OCI-LY1 (cell line): ENCODE measurements at regions not wholly inside any gene's neighbourhood (a gene's known extent, or its start where the extent isn't known, plus 50 kb on each side); places are given as distances from the start of the nearest gene placed in this dataset.
"Not testable (repeated sequence)": the region's sequence is repeated elsewhere in the genome, so short reads cannot be mapped to it uniquely, and the experiment has no call there.

Experiments used
- H2AFZ ChIP-seq: fragments of 200-600 bp; sonication (generic), shearing (Covaris generic); 2 replicates; pipeline ENCODE4 v1.6.0; 2014; ENCODE audit warnings: antibody characterized with exemption, mild to moderate bottlenecking, low read length
- H3F3A ChIP-seq: fragments of 200-600 bp; sonication (generic), shearing (Covaris generic); 2 replicates; pipeline ENCODE4 v1.6.0; 2014; ENCODE audit warnings: mild to moderate bottlenecking, antibody characterized with exemption, low read length, moderate library complexity; ENCODE audit not compliant: insufficient read depth
- H3K27ac ChIP-seq: fragments of 200-600 bp; sonication (generic); 2 replicates; pipeline ENCODE4 v1.5.1; 2014; ENCODE audit warnings: low read length, mixed run types, mild to moderate bottlenecking, low read depth; ENCODE audit not compliant: poor library complexity, severe bottlenecking
- H3K27me3 ChIP-seq: fragments of 200-600 bp; sonication (generic); 2 replicates; pipeline ENCODE4 v1.6.0; 2014; ENCODE audit warnings: antibody characterized with exemption, mild to moderate bottlenecking, low read length, moderate library complexity; ENCODE audit not compliant: insufficient read depth
- H3K36me3 ChIP-seq: fragments of 200-600 bp; sonication (generic); 2 replicates; pipeline ENCODE4 v1.6.1; 2014; ENCODE audit warnings: mild to moderate bottlenecking, antibody characterized with exemption, low read length, moderate library complexity, mixed read lengths; ENCODE audit not compliant: insufficient read depth
- H3K4me1 ChIP-seq: fragments of 200-600 bp; sonication (generic); 2 replicates; pipeline ENCODE4 v1.5.1; 2014; ENCODE audit warnings: mild to moderate bottlenecking, low read length, moderate library complexity; ENCODE audit not compliant: insufficient read depth, severe bottlenecking
- H3K4me2 ChIP-seq: fragments of 200-600 bp; sonication (generic), shearing (Covaris generic); 2 replicates; pipeline ENCODE4 v1.6.1; 2014; ENCODE audit warnings: low read length
- H3K4me3 ChIP-seq: fragments of 200-600 bp; sonication (generic); 2 replicates; pipeline ENCODE4 v1.5.1; 2014; ENCODE audit warnings: low read length, low read depth, mild to moderate bottlenecking, mixed read lengths; ENCODE audit not compliant: poor library complexity, severe bottlenecking
- H3K79me2 ChIP-seq: fragments of 200-600 bp; shearing (Covaris generic); 2 replicates; pipeline ENCODE4 v1.6.1; 2016; ENCODE audit warnings: mixed run types, low read length, mixed read lengths; ENCODE audit not compliant: insufficient read depth
- H3K9ac ChIP-seq: fragments of 200-600 bp; sonication (generic), shearing (Covaris generic); 2 replicates; pipeline ENCODE4 v1.6.1; 2014; ENCODE audit warnings: mild to moderate bottlenecking, low read length, mixed read lengths
- H3K9me2 ChIP-seq: fragments of 200-600 bp; sonication (generic), shearing (Covaris generic); 2 replicates; pipeline ENCODE4 v1.6.1; 2014; ENCODE audit warnings: low read depth, mild to moderate bottlenecking, low read length, mixed read lengths
- H3K9me3 ChIP-seq: fragments of 200-600 bp; shearing (Covaris generic); 2 replicates; pipeline ENCODE4 v1.6.1; 2014; ENCODE audit warnings: low read length, mixed read lengths
- H4K20me1 ChIP-seq: fragments of 200-600 bp; sonication (generic), shearing (Covaris generic); 2 replicates; pipeline ENCODE4 v1.6.0; 2016; ENCODE audit warnings: mild to moderate bottlenecking, low read length; ENCODE audit not compliant: insufficient read depth
- EZH2 ChIP-seq: fragments of 200-600 bp; sonication (generic), shearing (Covaris generic); IDR thresholded peaks from 2 replicates; pipeline ENCODE4 v1.8.0; 2017; ENCODE audit warnings: borderline replicate concordance, mixed run types, mild to moderate bottlenecking, antibody characterized with exemption, low read length, moderate library complexity, mixed read lengths
- TF ChIP-seq, protein P1 (sequence below): fragments of 200-600 bp; sonication (generic), shearing (Covaris generic); IDR thresholded peaks from 2 replicates; pipeline ENCODE4 v1.5.1; 2017; ENCODE audit warnings: mild to moderate bottlenecking, antibody characterized with exemption, low read length, moderate library complexity, mixed read lengths

DNA sequence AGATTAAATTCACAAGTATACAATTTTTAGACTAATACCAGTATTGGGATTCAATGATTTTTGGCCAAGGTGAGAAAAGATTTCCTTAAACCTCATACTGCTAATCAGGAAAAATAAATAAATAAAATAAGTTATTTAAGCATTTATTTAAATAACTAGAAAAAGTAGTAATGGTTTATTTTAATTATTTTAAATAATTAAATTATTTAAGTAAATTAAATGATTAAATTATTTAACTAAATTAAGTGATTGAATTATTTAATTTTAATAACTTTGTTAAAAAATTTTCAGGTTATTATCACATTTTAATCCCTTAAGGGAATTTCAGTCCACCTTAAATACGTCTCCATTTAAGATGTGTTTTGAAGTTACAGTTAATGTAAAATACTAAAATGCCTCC lies 1831.5 kb upstream of the MIR17HG start:
- Histone ChIP-seq H3K36me3 (no peaks in the 10 kb centered on the region), H3K4me3 (no peak overlapping the region), H3K4me2 (no peak overlapping the region), H3K9ac (no peak overlapping the region), H3K79me2 (no peaks in the 10 kb centered on the region), H3K27me3 (no peaks in the 10 kb centered on the region), H3K27ac (no peak overlapping the region), H3F3A (no peaks in the 10 kb centered on the region), H4K20me1 (no peaks in the 10 kb centered on the region), H3K4me1 (no peaks in the 10 kb centered on the region), H2AFZ (no peak overlapping the region), H3K9me3 (no peaks in the 10 kb centered on the region), H3K9me2 (no peaks in the 10 kb centered on the region)
- no peak for TF ChIP-seq EZH2
- TF ChIP-seq, protein P1, sequence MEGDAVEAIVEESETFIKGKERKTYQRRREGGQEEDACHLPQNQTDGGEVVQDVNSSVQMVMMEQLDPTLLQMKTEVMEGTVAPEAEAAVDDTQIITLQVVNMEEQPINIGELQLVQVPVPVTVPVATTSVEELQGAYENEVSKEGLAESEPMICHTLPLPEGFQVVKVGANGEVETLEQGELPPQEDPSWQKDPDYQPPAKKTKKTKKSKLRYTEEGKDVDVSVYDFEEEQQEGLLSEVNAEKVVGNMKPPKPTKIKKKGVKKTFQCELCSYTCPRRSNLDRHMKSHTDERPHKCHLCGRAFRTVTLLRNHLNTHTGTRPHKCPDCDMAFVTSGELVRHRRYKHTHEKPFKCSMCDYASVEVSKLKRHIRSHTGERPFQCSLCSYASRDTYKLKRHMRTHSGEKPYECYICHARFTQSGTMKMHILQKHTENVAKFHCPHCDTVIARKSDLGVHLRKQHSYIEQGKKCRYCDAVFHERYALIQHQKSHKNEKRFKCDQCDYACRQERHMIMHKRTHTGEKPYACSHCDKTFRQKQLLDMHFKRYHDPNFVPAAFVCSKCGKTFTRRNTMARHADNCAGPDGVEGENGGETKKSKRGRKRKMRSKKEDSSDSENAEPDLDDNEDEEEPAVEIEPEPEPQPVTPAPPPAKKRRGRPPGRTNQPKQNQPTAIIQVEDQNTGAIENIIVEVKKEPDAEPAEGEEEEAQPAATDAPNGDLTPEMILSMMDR: no peak

DNA sequence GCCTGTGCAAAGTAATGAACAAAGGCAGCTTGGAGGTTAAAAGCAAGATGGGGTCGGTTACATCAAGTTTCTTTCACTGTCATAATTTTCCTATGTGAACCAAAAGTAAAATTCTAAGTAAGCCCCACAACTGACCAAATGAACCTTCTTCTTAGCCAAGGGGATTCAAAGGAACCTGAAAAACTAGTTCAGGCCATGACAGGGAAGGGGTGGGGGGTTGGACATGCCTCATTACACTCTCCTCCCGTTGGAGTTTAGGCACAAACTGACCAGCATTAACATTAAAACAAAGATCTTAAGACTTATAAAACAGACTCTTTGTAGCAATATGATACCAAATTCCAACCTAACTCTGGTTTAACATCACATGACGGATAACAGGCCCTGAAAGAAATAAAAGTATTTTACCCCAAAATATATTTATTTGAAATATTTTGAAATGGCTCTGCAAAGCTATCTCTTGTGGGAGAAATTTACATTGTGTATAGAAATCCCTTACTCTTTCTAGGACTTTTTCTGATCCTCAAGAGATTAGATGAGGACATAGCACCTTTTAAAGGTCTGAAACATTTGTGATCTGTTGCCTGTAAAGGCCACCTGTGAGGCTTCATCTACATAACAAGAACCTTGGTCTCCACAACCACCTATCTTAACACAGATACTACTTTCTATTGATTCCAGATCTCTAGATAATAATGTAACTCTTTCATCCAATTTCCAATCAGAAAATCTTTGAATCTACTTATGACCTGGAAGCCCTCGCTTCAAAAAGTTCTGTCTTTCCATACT lies 1829.0 kb upstream of the MIR17HG start:
- no peak overlapping the region for H3K4me2 ChIP-seq
- no peaks in the 10 kb centered on the region for H3K9me3 ChIP-seq
- TF ChIP-seq, protein P1: no peak
- no peak for TF ChIP-seq EZH2
- H3K9ac ChIP-seq: no peak overlapping the region
- no peaks in the 10 kb centered on the region for H3K9me2 ChIP-seq
- no peaks in the 10 kb centered on the region for H3K27me3 ChIP-seq
- no peaks in the 10 kb centered on the region for H3K36me3 ChIP-seq
- no peak overlapping the region for H3K4me3 ChIP-seq
- no peak overlapping the region for H3K27ac ChIP-seq
- H3K79me2 ChIP-seq: no peaks in the 10 kb centered on the region
- no peaks in the 10 kb centered on the region for H3K4me1 ChIP-seq
- no peak overlapping the region for H2AFZ ChIP-seq
- H4K20me1 ChIP-seq: no peaks in the 10 kb centered on the region
- no peaks in the 10 kb centered on the region for H3F3A ChIP-seq

DNA sequence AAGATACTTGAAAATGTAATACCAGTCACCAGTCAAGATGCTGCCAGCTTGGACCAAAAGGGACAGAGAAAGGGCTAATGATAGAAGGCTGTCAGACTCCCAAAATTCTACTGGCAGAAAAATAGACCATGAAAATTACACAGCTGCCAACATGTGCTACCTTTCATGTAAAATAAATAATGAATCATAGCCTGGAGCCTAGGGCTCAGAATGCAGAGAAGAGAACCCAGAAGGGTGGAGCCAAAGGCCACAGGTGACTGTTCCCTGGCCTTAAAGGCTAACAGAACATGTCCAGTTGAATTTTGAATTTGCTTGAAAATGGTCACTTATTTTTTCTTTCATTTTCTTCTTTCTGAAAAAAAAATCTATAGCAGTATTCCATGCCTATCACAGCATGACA lies 1827.0 kb upstream of the MIR17HG start:
- Histone ChIP-seq H3K27me3 (no peaks in the 10 kb centered on the region), H3K9ac (no peak overlapping the region), H3K4me2 (no peak overlapping the region), H2AFZ (no peak overlapping the region), H3K4me1 (no peaks in the 10 kb centered on the region), H3K4me3 (no peak overlapping the region), H3K27ac (no peak overlapping the region), H3K36me3 (no peaks in the 10 kb centered on the region), H3K79me2 (no peaks in the 10 kb centered on the region), H3K9me2 (no peaks in the 10 kb centered on the region), H4K20me1 (no peaks in the 10 kb centered on the region), H3F3A (no peaks in the 10 kb centered on the region), H3K9me3 (no peaks in the 10 kb centered on the region)
- TF ChIP-seq, protein P1: no peak
- no peak for TF ChIP-seq EZH2

DNA sequence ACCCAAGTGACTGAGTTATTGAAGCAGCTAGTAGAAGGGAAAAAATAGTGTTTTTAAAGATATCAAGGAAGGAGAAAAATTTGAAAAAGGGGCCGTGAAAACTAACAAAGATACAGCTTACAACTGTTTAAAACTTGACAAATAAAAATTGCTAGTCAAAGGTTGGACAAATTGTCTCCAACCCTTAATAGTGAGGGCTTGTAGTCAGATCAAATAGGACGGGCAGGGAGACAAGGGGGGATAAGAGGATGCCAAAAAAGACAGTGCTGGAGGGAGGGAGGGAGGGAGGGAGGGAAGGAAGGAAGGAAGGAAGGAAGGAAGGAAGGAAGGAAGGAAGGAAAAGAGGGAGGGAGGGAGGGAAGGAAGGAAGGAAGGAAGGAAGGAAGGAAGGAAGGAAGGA lies 1825.8 kb upstream of the MIR17HG start:
- H3K79me2 ChIP-seq, H3K4me2 ChIP-seq, H3F3A ChIP-seq, H3K9me3 ChIP-seq, H3K9me2 ChIP-seq, H3K36me3 ChIP-seq, H3K9ac ChIP-seq, H2AFZ ChIP-seq, H3K4me1 ChIP-seq, H3K4me3 ChIP-seq, H4K20me1 ChIP-seq, H3K27ac ChIP-seq, H3K27me3 ChIP-seq: not testable (repeated sequence)
